Suppressor macrophage (primary cell): ENCODE measurements at regions not wholly inside any gene's neighbourhood (a gene's known extent, or its start where the extent isn't known, plus 50 kb on each side); places are given as distances from the start of the nearest gene placed in this dataset.

Experiments used
- DNase-seq, 4 experiments: peaks; one replicate each; pipeline ENCODE4 v3.0.0-alpha.2; 2020 to 2022

DNA sequence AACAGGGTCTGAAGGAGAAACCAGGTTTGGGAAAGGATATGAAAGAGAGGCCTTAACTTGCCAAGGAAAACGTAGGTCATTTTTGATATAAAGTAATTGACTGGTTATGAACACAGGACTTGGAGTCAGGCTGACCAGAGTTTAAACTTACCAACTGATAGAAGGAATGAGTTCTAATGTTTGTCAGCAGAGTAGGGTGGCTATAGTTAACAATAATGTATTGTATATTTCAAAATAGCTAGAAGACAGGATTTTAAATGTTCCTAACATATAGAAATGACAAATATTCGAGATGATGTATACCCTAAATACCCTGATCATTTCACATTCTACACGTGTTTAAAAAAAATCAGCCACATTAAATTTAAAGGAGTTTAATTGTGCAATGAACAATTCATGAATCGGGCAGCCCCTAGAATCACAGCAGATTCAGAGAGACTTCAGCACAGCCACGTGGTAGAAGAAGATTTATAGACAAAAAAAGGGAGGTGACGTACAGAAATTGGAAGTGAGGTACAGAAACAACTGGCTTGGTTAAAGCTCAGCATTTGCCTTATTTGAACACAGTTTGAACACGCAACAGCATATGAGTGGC is 52.5 kb upstream of the PLEKHG7 start:
- DNase-seq = no peak

DNA sequence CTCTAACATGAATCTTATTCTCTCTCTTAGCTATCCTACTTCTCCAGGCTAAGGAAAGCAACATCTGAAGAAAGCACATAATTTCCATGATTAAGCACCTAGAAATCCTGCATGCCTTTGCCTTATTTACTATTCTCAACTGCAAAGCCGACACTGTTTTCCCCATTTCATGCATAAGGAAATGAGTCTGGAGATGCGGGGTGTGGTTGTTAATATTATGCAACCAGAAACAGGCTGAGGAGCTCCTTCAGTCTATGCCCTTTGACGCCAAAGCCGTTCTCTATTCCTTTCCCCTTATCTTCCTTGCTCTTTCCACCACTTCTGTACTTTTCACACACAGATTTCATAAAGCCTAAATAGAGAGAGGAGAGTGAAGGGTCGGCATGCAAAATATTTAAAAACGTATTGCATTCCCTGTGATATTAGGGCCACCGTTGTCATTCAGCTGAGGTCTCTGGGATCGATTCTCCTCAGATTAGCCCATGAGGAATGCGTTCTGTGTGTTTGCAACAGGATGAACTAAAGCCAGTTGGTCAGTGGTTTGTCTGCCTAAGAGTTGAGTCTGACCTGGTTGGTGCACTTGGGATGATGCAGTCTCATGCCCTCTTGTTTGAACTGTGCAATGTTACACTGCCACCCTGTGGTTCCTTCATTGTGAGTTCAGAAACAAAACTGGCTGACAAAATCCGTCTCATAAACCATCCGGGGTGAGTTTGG is 53.1 kb upstream of the PLEKHG7 start:
- DNase-seq = peak; percentile 71 to 82 (median 76)

DNA sequence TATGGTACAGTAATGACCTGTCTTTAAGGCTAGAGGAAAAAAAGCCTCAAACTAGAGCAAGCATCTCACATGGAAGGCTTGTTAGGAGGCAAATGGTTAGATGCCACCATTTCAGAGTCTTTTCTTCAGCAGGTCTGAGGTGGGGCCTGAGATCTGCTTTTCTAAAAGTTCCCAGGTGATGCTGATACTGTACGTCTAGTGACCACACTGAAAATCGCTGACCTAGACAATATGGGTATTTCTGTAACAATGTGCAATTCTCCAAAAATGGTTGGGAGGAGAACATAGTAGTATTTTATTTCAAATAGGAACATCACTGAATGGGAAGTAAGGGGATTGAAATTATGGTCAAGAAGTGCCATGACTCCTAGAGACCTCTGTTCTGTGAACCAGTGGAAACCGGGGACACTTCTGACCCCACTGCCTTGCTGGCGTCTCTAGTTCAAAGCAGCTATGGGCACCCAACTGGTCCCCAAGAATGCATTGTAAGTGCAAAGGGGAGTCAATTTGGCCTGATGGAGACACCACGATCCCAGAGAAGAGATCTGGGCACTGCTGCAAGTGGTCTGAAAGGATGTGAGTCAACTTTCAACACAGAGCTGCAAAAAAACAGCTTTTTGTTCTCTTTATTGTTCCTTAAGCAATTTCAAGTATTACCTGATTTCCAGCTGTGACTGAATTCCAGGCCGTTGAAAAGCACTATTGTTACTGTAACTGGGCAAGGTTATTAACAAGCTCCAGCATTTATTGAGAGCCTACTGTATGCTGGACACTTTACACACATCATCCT is 54.4 kb upstream of the PLEKHG7 start:
- no peak for DNase-seq

DNA sequence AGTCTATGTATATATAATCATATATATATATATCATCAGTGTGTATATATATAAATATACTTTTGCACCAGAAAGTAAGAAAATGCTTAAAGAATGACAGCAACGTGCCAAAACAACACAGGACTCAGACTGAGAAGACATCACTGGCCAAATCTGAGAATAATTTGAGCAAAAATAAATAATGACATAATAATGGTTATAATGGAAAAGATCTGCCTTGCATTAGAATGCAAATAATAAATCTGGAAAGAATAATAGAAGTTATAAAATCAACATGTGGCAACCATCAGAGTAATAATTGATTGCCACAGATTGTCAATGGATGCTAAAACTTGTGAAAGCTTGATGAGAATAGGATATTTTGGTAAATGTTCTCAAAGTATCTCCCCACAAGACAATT is 61.5 kb upstream of the PLEKHG7 start:
- no peak for DNase-seq

DNA sequence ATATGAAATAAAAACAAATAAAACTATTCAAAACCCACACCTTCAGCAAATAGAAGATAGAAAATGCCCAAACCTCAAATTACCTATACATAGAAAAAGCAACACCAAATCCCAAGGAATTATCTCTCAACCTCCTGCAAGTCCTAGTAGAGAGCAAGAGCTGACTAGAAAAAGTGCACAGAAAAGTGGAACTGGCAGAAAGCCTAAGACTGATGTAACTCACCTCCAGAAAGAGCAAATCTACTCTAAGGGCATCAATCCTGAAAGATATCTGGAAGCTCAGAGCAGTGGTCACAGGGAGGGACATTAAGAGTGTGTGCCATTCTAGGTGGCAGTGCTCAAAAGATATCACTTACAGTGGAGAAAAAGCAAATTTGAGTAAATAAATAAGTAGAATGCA is 62.1 kb upstream of the PLEKHG7 start:
- no peak for DNase-seq

DNA sequence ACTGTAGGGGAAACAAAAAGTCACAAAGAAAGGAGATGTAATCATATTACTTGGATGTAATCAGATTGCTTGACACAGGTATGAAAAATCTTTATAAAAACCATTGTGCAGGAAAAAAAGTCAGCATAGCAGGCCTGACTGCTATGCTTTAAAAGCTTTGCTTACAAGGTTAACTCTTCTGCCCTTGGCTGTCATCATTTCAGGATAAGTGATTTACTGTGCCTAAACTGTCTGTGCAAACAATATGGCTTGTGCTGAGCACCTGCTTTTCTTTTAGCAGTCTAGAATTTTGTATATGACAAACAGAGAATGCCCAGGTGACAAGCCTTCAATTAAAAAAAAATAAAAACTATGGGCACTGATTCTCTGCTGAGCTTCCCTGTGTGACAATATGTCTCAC is 63.8 kb upstream of the PLEKHG7 start:
- DNase-seq = no peak

DNA sequence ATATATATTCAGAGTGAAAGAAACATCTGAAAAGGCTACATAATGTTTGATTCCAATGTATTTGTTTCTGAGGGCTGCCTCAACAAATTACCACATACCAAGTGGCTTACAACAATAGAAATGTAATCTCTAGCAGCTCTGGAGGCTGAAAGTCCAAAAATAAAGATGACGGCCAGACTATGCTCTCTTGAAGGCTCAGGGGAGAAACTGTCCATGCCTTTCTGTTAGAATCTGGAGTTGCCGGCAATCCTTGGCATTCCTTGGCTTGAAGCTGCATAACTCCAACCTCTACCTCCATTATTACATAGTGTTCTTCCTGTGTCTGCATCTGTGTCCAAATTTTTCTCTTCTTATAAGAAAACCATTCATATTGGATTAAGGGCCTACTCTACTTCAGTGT is 68.1 kb upstream of the PLEKHG7 start:
- DNase-seq = no peak

DNA sequence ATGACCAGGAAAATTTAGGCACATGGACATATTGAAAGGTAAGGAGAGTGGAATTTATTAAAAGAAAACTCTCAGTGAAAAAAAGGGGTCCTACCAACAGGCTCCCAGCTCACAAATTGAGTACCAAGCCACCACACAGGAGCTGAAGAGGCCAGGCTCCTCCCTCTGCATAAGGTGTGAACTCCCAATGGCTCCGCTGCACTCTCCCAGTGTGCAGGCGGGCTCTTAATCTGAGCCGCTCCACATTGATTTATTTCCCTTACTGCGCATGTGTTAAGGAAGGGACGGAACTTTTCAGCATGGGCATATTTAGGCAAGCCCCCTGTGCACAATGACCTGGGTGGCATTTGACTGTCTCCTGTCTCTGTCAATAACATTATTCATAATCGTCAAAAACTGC is 68.6 kb upstream of the PLEKHG7 start:
- no peak for DNase-seq

DNA sequence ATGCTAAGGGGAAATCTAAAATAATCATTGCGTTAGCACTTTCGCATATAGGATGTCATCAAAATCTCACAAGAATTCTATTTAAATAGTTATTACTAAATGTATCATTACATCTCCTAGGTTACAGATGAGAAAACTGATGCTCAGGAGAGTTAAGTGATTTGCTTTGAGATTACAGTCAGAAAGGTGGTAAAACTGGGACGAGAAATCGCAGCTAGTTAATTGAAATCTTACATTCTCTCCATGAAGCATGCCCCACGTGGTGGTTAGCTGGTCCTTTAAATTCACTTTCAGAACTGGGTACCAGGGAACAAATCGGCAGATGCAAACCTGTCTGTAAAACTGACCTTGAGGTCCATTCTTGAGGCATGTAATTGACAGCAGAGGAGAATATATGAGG is 71.8 kb upstream of the PLEKHG7 start:
- no peak for DNase-seq

DNA sequence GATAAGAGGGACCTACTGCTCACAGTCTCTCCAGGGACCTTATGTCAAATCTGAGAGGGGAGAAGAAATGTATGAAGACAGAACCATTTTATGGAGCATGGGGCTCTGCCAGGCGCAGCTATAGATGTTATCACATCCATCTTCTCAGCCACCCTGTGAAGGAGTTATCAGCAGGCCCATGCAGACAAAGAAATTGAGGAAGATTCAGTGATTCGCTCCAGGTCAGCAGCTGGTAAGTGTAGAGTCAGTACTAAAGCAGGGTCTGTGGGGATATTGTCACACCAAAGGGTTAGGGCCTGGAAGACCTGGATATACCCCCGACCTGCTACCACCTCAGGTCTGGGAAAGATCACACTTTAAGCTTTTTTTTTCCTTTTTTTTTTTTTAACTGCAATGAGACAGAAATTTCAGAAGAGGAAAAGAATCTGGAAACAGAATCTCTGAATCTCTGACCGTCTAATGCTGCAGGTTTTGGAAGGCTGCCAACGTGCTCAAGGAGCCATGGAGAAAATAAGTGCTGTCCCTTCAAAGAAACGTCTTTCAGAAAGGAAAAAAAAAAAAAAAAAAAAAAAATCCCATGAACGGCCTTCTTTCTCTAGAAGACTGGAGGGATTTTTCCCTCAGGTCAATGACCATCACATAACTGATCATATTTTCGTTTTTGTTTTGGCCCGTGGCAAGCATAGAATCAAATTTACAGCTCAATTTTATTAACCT is 73.3 kb upstream of the PLEKHG7 start:
- no peak for DNase-seq

DNA sequence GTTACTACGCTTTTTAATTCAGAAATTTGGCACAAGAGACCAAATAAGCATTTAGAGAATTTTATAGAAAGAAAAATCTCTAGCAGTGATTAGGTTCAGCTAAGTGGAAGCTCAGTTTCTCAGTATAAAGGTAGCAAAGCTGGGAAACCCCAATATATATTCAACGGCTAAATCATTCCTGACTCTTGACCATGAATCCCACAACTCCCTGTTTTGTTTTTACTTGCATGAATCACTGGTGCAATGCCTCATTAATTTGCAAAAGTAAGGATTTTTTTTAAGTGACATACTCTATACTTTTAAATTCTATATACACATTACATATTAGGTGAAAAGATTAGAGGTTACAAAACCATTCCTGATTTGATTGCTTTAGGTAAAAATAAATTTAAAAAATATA is 74.3 kb upstream of the PLEKHG7 start:
- no peak for DNase-seq

DNA sequence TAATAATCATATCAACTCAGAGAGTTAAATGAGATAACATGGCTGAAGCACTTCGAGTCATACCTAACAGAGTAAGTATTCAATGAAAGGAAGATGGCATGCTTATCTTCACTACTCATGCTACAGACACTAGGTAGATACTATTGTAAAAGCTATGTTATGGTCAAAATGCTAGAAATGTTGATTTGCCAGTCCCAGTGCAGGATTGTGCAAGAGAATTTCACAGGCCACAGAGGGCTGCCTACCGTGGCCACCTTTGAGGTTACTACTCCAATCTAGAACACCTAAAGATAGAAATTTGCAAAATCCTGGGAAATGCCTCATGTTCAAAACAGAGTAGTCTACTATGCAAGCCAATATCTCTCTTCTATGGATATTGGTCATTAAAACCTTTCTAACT is 75.3 kb upstream of the PLEKHG7 start:
- DNase-seq = no peak

DNA sequence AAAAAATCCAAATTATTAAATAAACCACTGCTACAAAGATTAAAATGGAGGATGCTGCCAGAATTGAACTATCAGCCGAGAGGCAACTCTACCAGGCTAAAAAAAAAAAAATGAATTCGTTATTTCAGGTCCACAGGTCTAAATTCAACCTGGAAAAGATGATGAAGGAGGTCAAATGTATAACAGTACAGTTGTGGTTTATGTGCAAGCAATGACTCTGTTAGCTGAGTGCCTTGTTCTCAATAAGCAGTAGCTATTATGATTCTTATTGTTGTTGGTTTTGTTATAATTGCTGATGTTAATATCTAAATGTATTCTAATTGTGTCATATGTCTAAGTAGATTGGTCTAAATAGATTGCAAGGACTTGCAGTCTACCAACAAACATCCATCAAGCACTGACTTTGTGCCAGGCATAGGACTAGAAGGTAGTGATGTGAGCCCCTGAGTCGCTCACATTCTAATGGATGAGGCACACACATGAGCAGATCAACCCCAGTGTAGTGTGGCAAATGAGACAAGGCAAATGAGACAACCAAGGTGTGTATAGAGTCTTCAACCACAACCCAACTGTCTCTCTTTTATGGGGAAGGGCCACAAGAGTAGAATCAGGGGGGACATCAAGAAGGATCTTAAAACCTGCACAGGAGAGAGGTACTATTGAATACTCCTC is 77.0 kb upstream of the PLEKHG7 start:
- DNase-seq = no peak

DNA sequence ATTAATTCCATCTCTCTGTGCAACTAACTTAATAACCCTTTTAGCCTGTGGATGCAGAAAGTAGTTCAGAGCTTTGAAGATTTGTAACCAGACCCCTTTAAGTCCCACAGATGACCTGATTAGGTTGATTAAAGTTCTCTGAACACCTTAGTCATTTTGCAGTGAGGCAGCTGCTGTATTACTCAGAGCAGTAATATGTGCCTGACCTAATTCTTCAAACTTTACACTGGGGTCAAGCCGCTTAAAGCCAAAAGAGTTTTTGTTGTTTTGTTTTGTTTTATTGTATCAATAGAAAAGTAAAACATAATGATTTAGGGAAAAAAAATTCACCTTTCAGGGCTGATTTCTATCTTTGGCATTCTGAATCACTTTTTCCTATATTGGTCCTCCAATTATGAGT is 78.6 kb upstream of the PLEKHG7 start:
- no peak for DNase-seq

DNA sequence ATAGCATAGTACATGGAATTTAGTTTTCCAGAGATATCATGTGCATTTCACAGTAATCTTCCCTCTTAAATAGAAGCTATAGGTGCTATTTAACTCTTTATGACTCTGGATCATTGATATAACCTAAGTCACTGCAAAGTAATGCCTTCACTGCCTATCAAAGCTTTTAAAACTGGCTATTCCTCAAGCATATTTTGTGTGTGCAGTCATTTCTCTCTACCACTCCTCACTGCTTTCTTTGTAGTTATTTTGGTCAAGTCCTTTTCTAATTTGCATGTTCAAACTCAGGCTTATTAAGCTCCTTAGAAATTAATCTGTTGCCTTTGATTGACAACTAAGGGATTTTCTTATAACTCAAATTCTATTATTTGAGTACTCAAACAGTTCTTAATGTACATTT is 79.4 kb upstream of the PLEKHG7 start:
- DNase-seq = no peak

DNA sequence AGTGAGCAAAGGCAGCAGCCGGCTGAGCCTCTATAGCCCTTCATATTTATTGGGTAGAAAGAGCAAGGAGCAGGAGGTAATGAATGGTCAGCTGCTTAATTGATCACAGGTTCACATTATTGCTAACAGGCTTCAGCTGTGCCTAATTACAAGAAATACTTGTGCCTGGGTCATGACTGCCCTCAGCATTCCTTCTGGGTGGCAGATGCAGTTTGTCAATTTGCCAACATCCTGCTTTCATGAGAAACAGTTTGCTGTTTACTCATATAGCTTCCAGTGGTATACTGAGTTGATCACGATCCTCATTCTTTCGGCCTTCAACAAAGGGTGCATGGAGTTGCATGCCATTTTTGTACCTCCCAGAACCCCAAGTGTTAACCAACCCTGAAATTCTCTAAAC is 81.0 kb upstream of the PLEKHG7 start:
- DNase-seq = no peak

DNA sequence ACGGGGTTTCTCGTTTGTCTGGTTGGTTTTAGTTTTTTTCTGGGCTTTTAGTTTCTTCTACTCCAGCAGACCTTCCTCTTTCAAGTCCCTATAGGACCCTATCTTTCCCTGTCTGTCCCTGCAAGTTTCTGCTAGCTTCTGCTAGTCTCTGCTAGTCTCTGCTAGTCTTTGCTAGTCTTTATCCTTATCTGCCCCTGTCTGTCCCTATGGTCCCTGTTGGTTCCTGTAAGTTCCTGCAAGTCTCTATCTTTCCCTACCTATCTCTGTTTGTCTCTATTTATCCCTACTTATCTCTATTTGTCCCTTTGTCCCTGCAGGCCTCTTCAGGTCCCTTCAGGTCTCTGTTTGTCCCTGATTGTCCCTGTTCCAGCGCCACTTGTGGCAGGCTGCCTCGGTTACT is 81.5 kb upstream of the PLEKHG7 start:
- no peak for DNase-seq

DNA sequence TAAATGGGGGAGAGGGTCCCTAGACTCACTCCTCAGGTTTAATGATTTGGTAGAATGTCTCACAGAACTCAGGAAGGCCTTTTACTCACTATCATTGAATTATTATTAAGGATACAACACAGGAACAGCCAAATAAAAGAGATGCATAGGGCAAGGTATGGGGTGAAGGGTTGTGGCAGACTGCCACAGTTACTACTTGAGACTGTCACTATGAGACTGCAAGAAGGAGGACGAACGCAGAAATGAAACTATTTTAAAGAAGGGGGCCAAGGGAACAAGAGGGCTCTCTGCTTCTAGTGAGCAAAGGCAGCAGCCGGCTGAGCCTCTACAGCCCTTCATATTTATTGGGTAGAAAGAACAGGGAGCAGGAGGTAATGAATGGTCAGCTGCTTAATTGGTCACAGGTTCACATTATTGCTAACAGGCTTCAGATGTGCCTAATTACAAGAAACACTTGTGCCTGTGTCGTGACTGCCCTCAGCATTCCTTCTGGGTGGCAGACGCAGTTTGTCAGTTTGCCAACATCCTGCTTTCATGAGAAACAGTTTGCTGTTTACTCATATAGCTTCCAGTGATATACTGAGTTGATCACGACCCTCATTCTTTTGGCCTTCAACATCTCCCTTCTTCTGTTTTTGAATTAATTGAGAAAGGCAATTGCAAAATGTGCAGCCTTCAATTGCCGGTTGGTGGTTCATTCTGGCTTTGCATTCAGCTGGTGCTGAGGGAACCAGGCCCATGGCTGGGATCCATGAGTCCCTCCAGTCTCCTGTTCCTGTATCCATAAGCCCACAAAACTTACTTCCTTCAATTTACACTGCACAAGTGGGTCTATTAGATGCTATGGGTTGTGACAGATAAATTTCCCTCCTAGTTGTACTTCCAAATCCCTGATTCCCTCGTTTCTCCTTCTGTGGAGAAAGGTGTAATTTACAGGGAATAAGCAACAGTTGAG is 82.8 kb upstream of the PLEKHG7 start:
- no peak for DNase-seq

DNA sequence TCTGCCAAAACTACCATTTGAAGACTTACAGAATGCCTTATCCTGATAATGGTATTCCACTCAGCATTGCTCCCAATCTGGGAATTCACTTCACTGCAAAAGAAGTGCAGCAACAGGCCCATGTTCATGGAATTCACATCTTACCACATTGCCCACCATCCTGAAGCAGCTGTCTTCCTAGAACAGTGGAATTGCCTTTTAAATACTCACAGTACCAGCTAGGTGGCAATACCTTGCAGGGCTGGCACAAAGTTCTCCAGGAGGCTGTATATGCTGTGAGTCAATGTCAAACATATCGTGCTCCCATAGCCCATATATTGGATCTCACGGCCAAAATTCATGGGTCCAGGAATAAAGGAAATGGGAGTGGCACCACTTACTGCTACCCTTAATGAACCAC is 83.8 kb upstream of the PLEKHG7 start:
- DNase-seq = no peak

DNA sequence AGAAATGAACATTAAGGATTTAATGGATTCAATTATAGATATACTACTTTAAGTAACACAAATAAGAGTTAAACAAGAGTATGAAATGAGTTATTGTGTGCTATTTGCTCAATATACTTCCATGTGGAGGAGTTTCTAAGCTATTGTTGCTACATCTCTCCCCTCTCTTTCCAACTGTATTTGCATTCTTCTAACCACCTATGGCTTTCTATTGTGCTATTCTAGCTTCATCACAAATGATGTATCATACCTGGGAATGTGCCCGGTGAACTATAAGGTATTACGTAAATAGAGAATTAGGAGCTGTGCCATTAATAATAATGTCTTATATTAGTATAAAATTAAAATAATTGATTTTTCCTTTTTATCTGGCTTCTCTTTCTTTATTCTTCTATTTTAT is 87.1 kb upstream of the PLEKHG7 start:
- DNase-seq = no peak

DNA sequence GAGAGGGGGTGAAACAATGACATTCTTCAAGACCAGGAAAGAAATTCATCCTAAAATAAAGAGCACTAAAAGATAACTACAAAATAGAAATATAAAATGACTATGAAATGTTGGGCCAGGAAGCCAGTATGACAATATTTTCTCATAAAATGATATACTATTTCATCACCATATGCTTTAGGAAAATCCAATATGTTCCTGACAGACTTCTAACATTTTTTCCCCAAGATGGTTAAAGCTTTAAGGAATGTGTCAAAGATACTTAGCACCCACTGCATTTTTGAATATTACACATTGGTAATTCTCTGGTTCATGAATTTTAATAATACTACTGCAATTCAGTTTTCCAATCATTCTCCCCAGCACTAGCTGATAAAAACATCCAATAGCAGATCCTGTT is 87.7 kb upstream of the PLEKHG7 start:
- DNase-seq = no peak

DNA sequence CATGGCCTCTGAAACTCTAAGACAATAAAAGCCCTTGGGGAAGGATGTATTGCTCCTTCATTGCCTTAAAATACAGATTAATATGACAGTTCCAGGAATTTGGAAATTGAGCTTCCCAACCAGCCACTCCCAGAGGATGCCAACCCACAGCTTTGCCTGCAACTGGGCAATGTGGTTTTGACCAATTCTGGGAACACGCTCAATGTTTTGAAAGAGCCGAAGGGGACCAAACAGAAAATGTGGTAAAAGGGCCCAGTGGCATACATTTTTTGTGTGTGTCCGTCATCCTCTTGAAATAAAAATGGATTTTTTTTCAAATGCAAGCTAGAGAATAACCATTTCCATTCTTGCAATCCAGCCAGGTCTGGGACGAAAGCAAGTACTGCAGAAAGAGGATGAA is 88.3 kb upstream of the PLEKHG7 start:
- no peak for DNase-seq
